ENCODE measurements at regions not wholly inside any gene's neighbourhood (a gene's known extent, or its start where the extent isn't known, plus 50 kb on each side); places are given as distances from the start of the nearest gene placed in this dataset.

GRCh38 chr5:142213077-142213476 is 104.5 kb downstream of the NDFIP1 start:
- no peak for ATAC-seq

More at GRCh38 chr5:142213077-142213476, 104.5 kb downstream of the NDFIP1 start:
- Mint-ChIP-seq H3K4me1 (peaks cover 23% of the 10 kb centered on the region), H3K27me3 (ENCODE audit: insufficient read depth, low read depth, poor library complexity) (peaks cover 9% of the 10 kb centered on the region), H3K4me3 (no peak overlapping the region), H3K9me3 (no peaks in the 10 kb centered on the region), H3K27ac (no peak overlapping the region), H3K36me3 (ENCODE audit: low read depth) (no peaks in the 10 kb centered on the region)
- no peak overlapping the region for H2AFZ ChIP-seq
- H3K27me3 ChIP-seq (ENCODE audit: insufficient read depth) = no peaks in the 10 kb centered on the region
- H3K79me2 ChIP-seq (replicated peaks; ENCODE audit: insufficient read depth) = no peaks in the 10 kb centered on the region
- no peaks in the 10 kb centered on the region for H4K20me1 ChIP-seq (replicated peaks; ENCODE audit: insufficient read depth)
- H3K27ac ChIP-seq (ENCODE audit: low read depth) = no peak overlapping the region
- peaks cover 15% of the 10 kb centered on the region for H3K4me1 ChIP-seq (ENCODE audit: insufficient read depth)
- H3K4me2 ChIP-seq = no peak overlapping the region
- TF ChIP-seq NANOG (IDR thresholded peaks at IDR 0.05; ENCODE audit: borderline replicate concordance) (no peak), ETS1 (IDR thresholded peaks at IDR 0.05) (no peak), ZNF462 (CRISPR knock-in tag; IDR thresholded peaks at IDR 0.05) (no peak), ZNF114 (CRISPR knock-in tag; IDR thresholded peaks at IDR 0.05) (no peak), REST (IDR thresholded peaks at IDR 0.05; ENCODE audit: unreplicated experiment) (no peak), CREB1 (CRISPR knock-in tag; IDR thresholded peaks at IDR 0.05; ENCODE audit: low read depth) (no peak)
- H3K36me3 ChIP-seq (ENCODE audit: insufficient read depth) = no peaks in the 10 kb centered on the region
- no peaks in the 10 kb centered on the region for H3K9me2 ChIP-seq (ENCODE audit: insufficient read depth)
- H3K4me3 ChIP-seq = no peak overlapping the region
- peaks cover 3% of the 10 kb centered on the region for H3F3A ChIP-seq (replicated peaks; ENCODE audit: low read depth)
- no peak for DNase-seq (ENCODE audit: low spot score)

All from GM23338 (cell line).